Heart right ventricle (tissue), 16 donors: ENCODE measurements at regions not wholly inside any gene's neighbourhood (a gene's known extent, or its start where the extent isn't known, plus 50 kb on each side); places are given as distances from the start of the nearest gene placed in this dataset.

Experiments
- ATAC-seq, 8 donors: fragments of 200-7000 bp; cut with Tn5 transposase; one replicate each; pipeline ENCODE4 v1.9.1; 2020; ENCODE audit warnings: mild to moderate bottlenecking in 8 of 8, moderate library complexity in 8 of 8, moderate number of reproducible peaks in 1 of 8
- DNase-seq, 2 donors: peaks; one replicate each; pipeline ENCODE4 v3.0.0-alpha.2; 2020
- H3K27ac ChIP-seq, 10 donors: fragments of 200-600 bp; sonication (generic) in 2 of 10; one replicate each; pipeline versions ENCODE4 v1.5.0 to v1.8.0; 2020 to 2022; ENCODE audit warnings: mild to moderate bottlenecking in 3 of 10
- H3K27me3 ChIP-seq, 7 donors: fragments of 200-600 bp; one replicate each; pipeline ENCODE4 v1.8.0; 2021 to 2022; ENCODE audit warnings: mild to moderate bottlenecking in 2 of 7
- H3K36me3 ChIP-seq, 9 donors: fragments of 200-600 bp; sonication (generic) in 1 of 9; one replicate each; pipeline versions ENCODE4 v1.5.0 to v1.8.0; 2020 to 2022; ENCODE audit warnings: mild to moderate bottlenecking in 2 of 9
- H3K4me1 ChIP-seq, 9 donors: fragments of 200-600 bp; sonication (generic) in 1 of 9; one replicate each; pipeline versions ENCODE4 v1.5.0 to v1.8.0; 2020 to 2022; ENCODE audit warnings: mild to moderate bottlenecking in 4 of 9
- H3K4me3 ChIP-seq, 10 donors: fragments of 200-600 bp; sonication (generic) in 2 of 10; one replicate each; pipeline versions ENCODE4 v1.5.0 to v1.8.0; 2020 to 2022; ENCODE audit warnings: mild to moderate bottlenecking in 7 of 10, moderate library complexity in 2 of 10
- H3K9me3 ChIP-seq, 11 donors: fragments of 200-600 bp in 10 of 11; sonication (generic) in 2 of 11; one replicate each; pipeline versions ENCODE4 v1.5.0 to v1.8.0; 2013 to 2022; ENCODE audit warnings: mild to moderate bottlenecking in 2 of 11, control low read depth in 1 of 11, moderate library complexity in 1 of 11
- WGBS, 2 donors: extraction: QIAGEN DNeasy Blood & Tissue Kit; methylation state at CpG; one replicate each; pipeline ENCODE4 v1.1.7; 2013; ENCODE audit warnings: inconsistent platforms in 1 of 2; 5-methylcytosine and 5-hydroxymethylcytosine counted together
- intact Hi-C, 10 donors: fragments of 100-400 bp; cut with DNase I; formaldehyde crosslinking; loops; one replicate each; pipeline versions ENCODE4 v1.11.1 to v1.14.2; 2022
- TF ChIP-seq, protein P1 (sequence below), 9 donors: fragments of 200-600 bp; sonication (generic) in 2 of 9; IDR thresholded peaks; one replicate each; pipeline versions ENCODE4 v1.5.0 to v1.8.0; 2021 to 2022; ENCODE audit warnings: antibody characterized with exemption in 9 of 9, mild to moderate bottlenecking in 5 of 9, moderate library complexity in 1 of 9
- donor health status: Arrhythmogenic right ventricular cardiomyopathy.
- donor health status: ischemic (EF 13 %, LVEDD 7.1; RV severe dilation, severe dysfunction).
- donor health status: healthy with polysubstance abuse.
- donor health status: DM: no; HTN: yes; CAD: no.
- donor health status: DM: no; HTN: no; CAD: no.
- donor health status: ischemic (EF 25% LVEDD 6.9; RV normal size, moderate dysfunction).
- donor health status: ischemic (EF 25% LVEDD 5.7; RV mildly dilated, moderate dysfunction).
- donor health status: healthy.
- donor health status: DM: yes; HTN: yes; CAD: no.
- donor health status: Ischemic cardiomyopathy.
- donor health status: ischemic (EF 35%, LVEDD 5.7; RV mildly dilated, moderate dysfunction).
- donor health status: nonischemic (EF 11% LVEDD 7.7; RV severe dilation, severe dysfunction).
- donor health status: DM: yes; HTN: yes; CAD: no.
- donor health status: PGD.
- donor health status: ischemic (EF 29% LVEDD 5.4; RV normal size, mild dysfunction).
- donor health status: nonischemic (EF 23%, LVEDD 6.1; RV moderate dilation, normal function).

DNA sequence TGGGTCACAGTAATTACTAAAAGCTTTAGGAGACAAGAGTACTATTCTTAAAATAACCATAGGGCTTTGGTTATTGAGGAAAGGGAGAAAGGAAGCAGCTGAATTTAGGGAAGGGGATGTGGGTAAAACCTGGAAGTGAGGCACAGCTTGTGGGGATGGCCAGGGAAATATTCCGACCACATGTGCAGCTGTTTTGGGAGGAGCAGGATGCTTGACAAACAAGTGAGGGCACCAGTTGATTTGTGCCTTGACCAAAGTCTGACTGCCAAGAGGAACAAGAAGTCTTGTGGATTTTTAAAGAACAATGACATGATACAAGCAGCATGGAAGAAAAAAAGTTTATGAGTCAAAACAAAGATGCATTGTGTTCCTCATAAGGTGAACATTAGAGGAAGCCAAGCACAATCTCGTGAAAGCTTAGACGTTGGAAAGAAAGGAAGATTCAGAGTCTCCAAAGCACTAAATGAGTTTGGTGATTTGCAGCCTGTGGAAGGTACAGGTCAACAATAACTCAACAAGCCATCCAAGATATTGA is 108.5 kb upstream of the GPC6 start:
- TF ChIP-seq, protein P1, sequence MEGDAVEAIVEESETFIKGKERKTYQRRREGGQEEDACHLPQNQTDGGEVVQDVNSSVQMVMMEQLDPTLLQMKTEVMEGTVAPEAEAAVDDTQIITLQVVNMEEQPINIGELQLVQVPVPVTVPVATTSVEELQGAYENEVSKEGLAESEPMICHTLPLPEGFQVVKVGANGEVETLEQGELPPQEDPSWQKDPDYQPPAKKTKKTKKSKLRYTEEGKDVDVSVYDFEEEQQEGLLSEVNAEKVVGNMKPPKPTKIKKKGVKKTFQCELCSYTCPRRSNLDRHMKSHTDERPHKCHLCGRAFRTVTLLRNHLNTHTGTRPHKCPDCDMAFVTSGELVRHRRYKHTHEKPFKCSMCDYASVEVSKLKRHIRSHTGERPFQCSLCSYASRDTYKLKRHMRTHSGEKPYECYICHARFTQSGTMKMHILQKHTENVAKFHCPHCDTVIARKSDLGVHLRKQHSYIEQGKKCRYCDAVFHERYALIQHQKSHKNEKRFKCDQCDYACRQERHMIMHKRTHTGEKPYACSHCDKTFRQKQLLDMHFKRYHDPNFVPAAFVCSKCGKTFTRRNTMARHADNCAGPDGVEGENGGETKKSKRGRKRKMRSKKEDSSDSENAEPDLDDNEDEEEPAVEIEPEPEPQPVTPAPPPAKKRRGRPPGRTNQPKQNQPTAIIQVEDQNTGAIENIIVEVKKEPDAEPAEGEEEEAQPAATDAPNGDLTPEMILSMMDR (IDR thresholded peaks at IDR 0.05): no peak
- Histone ChIP-seq H3K4me3 (no peak overlapping the region), H3K27me3 (no peaks in the 10 kb centered on the region), H3K4me1 (no peaks in the 10 kb centered on the region), H3K27ac (no peak overlapping the region), H3K9me3 (peaks cover 0 to 2% (median 0%) of the 10 kb centered on the region in 11 donors), H3K36me3 (no peaks in the 10 kb centered on the region)
- ATAC-seq: no peak
- 51 to 62% methylated on average over 3 of the region's 3 CpGs for WGBS, 2 donors
- intact Hi-C loops: no loop called here
- no peak for DNase-seq

GRCh38 chr13:93140912-93141311 is 85.7 kb upstream of the GPC6 start:
- H3K27ac ChIP-seq: no peak overlapping the region
- intact Hi-C loops: no loop called here
- no peak for ATAC-seq
- H3K9me3 ChIP-seq: no peaks in the 10 kb centered on the region
- no peak overlapping the region for H3K4me3 ChIP-seq
- TF ChIP-seq, protein P1 (IDR thresholded peaks at IDR 0.05): no peak
- no peaks in the 10 kb centered on the region for H3K36me3 ChIP-seq
- WGBS, 2 donors: 88 to 95% methylated on average over 2 of the region's 2 CpGs
- no peaks in the 10 kb centered on the region for H3K27me3 ChIP-seq
- DNase-seq: no peak
- H3K4me1 ChIP-seq: no peaks in the 10 kb centered on the region

GRCh38 chr13:93144031-93144430 is 82.6 kb upstream of the GPC6 start:
- TF ChIP-seq, protein P1 (IDR thresholded peaks at IDR 0.05): no peak

GRCh38 chr13:93145199-93145598 is 81.4 kb upstream of the GPC6 start:
- Histone ChIP-seq H3K27ac (no peak overlapping the region), H3K4me1 (no peaks in the 10 kb centered on the region), H3K27me3 (no peaks in the 10 kb centered on the region), H3K4me3 (no peak overlapping the region), H3K9me3 (peaks cover 0 to 2% (median 0%) of the 10 kb centered on the region in 11 donors), H3K36me3 (no peaks in the 10 kb centered on the region)
- TF ChIP-seq, protein P1 (IDR thresholded peaks at IDR 0.05): no peak
- ATAC-seq: no peak
- DNase-seq: no peak
- 69 to 76% methylated on average over 2 of the region's 2 CpGs for WGBS, 2 donors
- intact Hi-C loops: no loop called here

More at GRCh38 chr13:93144031-93144430, 82.6 kb upstream of the GPC6 start:
- Histone ChIP-seq H3K9me3 (peaks cover 0 to 2% (median 0%) of the 10 kb centered on the region in 11 donors), H3K27me3 (no peaks in the 10 kb centered on the region), H3K27ac (no peak overlapping the region), H3K4me3 (no peak overlapping the region), H3K4me1 (no peaks in the 10 kb centered on the region), H3K36me3 (no peaks in the 10 kb centered on the region)
- WGBS, 2 donors: 76 to 79% methylated on average over 4 of the region's 4 CpGs
- DNase-seq (no peak), ATAC-seq (no peak)
- intact Hi-C loops: no loop called here
